ENCODE measurements at regions not wholly inside any gene's neighbourhood (a gene's known extent, or its start where the extent isn't known, plus 50 kb on each side); places are given as distances from the start of the nearest gene placed in this dataset.

GRCh38 chr10:123274306-123275135, 120.3 kb downstream of the BUB3 start:
- CTCF ChIA-PET: interaction anchor here (0.6 kb wide), 1 partner anchor 27 kb away, joined by 5 read pairs; no protein-coding TSS in a partner anchor
- POLR2A ChIA-PET: no interaction called here
- no peaks in the 10 kb centered on the region for H3K4me1 ChIP-seq (ENCODE audit: control insufficient read depth, insufficient read depth, low read length)
- no peaks in the 10 kb centered on the region for H3K9me3 ChIP-seq (ENCODE audit: control insufficient read depth, insufficient read depth, low read depth, low read length)
- TF ChIP-seq ZNF155 (tag by site-specific recombination; IDR thresholded peaks at IDR 0.05): no peak
- no peak for TF ChIP-seq ZNF16 (tag by site-specific recombination; IDR thresholded peaks at IDR 0.05; ENCODE audit: low read depth)
- no peak for TF ChIP-seq ZNF510 (tag by site-specific recombination; IDR thresholded peaks at IDR 0.05; ENCODE audit: insufficient replicate concordance)
- no peak for TF ChIP-seq ZNF677 (tag by site-specific recombination; IDR thresholded peaks at IDR 0.05)
- TF ChIP-seq ELK4 (IDR thresholded peaks at IDR 0.05; ENCODE audit: borderline replicate concordance, low read depth, low read length): no peak
- no peak for TF ChIP-seq ZNF184 (tag by site-specific recombination; IDR thresholded peaks at IDR 0.05)
- no peak for TF ChIP-seq ZNF274 (IDR thresholded peaks at IDR 0.05; ENCODE audit: low read length)
- TF ChIP-seq ZNF274 (tag by site-specific recombination; IDR thresholded peaks at IDR 0.05; ENCODE audit: borderline replicate concordance): no peak
- TF ChIP-seq ZNF157 (tag by site-specific recombination; IDR thresholded peaks at IDR 0.05): no peak
- TF ChIP-seq ZFP69B (tag by site-specific recombination; IDR thresholded peaks at IDR 0.05): no peak
- no peak for TF ChIP-seq ZNF266 (tag by site-specific recombination; IDR thresholded peaks at IDR 0.05; ENCODE audit: low read depth)
- no peak for TF ChIP-seq ZNF571 (tag by site-specific recombination; IDR thresholded peaks at IDR 0.05)
- TF ChIP-seq ZNF280C (tag by site-specific recombination; IDR thresholded peaks at IDR 0.05): no peak
- TF ChIP-seq ZBTB21 (tag by site-specific recombination; IDR thresholded peaks at IDR 0.05): no peak
- no peak for TF ChIP-seq GLI4 (tag by site-specific recombination; IDR thresholded peaks at IDR 0.05)
- TF ChIP-seq SP2 (tag by site-specific recombination; IDR thresholded peaks at IDR 0.05): no peak
- TF ChIP-seq ZNF138 (tag by site-specific recombination; IDR thresholded peaks at IDR 0.05; ENCODE audit: borderline replicate concordance): no peak
- no peak for TF ChIP-seq ZNF362 (tag by site-specific recombination; IDR thresholded peaks at IDR 0.05)
- TF ChIP-seq ZNF24 (tag by site-specific recombination; IDR thresholded peaks at IDR 0.05): no peak
- H3K4me3 ChIP-seq (ENCODE audit: low read depth, low read length): no peak overlapping the region
- H3K36me3 ChIP-seq (ENCODE audit: control insufficient read depth in 2 of 2, insufficient read depth in 1 of 2, low read length in 2 of 2): no peaks in the 10 kb centered on the region
- no peak overlapping the region for H3K27ac ChIP-seq (ENCODE audit: extremely low read depth, low read depth, low read length)

GRCh38 chr10:123275136-123275564, 120.9 kb downstream of the BUB3 start:
- no peak overlapping the region for H3K4me3 ChIP-seq (ENCODE audit: low read depth, low read length)
- no peaks in the 10 kb centered on the region for H3K4me1 ChIP-seq (ENCODE audit: control insufficient read depth, insufficient read depth, low read length)
- CTCF ChIA-PET: no interaction called here
- no peak for TF ChIP-seq ZNF692 (tag by site-specific recombination; IDR thresholded peaks at IDR 0.05)
- no peak for TF ChIP-seq ZNF132 (tag by site-specific recombination; IDR thresholded peaks at IDR 0.05; ENCODE audit: borderline replicate concordance)
- no peak for TF ChIP-seq ZNF707 (tag by site-specific recombination; IDR thresholded peaks at IDR 0.05)
- TF ChIP-seq ZNF785 (tag by site-specific recombination; IDR thresholded peaks at IDR 0.05): no peak
- no peak for TF ChIP-seq WT1 (tag by site-specific recombination; IDR thresholded peaks at IDR 0.05)
- no peak for TF ChIP-seq ZNF174 (tag by site-specific recombination; IDR thresholded peaks at IDR 0.05)
- no peak for TF ChIP-seq KLF1 (tag by site-specific recombination; IDR thresholded peaks at IDR 0.05)
- TF ChIP-seq ZNF76 (tag by site-specific recombination; IDR thresholded peaks at IDR 0.05; ENCODE audit: borderline replicate concordance, low read depth): no peak
- no peak for TF ChIP-seq ZNF24 (tag by site-specific recombination; IDR thresholded peaks at IDR 0.05)
- TF ChIP-seq ZNF121 (tag by site-specific recombination; IDR thresholded peaks at IDR 0.05): no peak
- TF ChIP-seq ZBTB17 (tag by site-specific recombination; IDR thresholded peaks at IDR 0.05): no peak
- no peak for TF ChIP-seq ZNF624 (tag by site-specific recombination; IDR thresholded peaks at IDR 0.05)
- no peak for TF ChIP-seq ZNF354C (tag by site-specific recombination; IDR thresholded peaks at IDR 0.05; ENCODE audit: borderline replicate concordance, low read depth)

More at GRCh38 chr10:123275136-123275564, 120.9 kb downstream of the BUB3 start:
- POLR2A ChIA-PET: no interaction called here
- Histone ChIP-seq H3K36me3 (ENCODE audit: control insufficient read depth in 2 of 2, insufficient read depth in 1 of 2, low read length in 2 of 2) (no peaks in the 10 kb centered on the region), H3K9me3 (ENCODE audit: control insufficient read depth, insufficient read depth, low read depth, low read length) (no peaks in the 10 kb centered on the region), H3K27ac (ENCODE audit: extremely low read depth, low read depth, low read length) (no peak overlapping the region)

Data from HEK293 (cell line).